ENCODE measurements at regions not wholly inside any gene's neighbourhood (a gene's known extent, or its start where the extent isn't known, plus 50 kb on each side); places are given as distances from the start of the nearest gene placed in this dataset.

GRCh38 chr4:126957556-126957955 lies 675.2 kb upstream of the INTU start:
- TF ChIP-seq ZNF274 (IDR thresholded peaks at IDR 0.05; ENCODE audit: low read depth, low read length) (no peak), SUZ12 (IDR thresholded peaks at IDR 0.05; ENCODE audit: extremely low read depth, insufficient read depth, insufficient read length) (no peak), YY1 (IDR thresholded peaks at IDR 0.05; ENCODE audit: insufficient read depth, insufficient read length) (no peak)
